GM19025 (cell line): ENCODE measurements at regions not wholly inside any gene's neighbourhood (a gene's known extent, or its start where the extent isn't known, plus 50 kb on each side); places are given as distances from the start of the nearest gene placed in this dataset.
A peak's percentile ranks its signal among the peaks of the same experiment; 100 is the strongest.

Experiments
- ATAC-seq: cut with Tn5 transposase; IDR thresholded peaks from one replicate; pipeline ENCODE4 v1.9.1; 2021; ENCODE audit warnings: mild to moderate bottlenecking, low read depth, moderate library complexity; ENCODE audit not compliant: unreplicated experiment

DNA sequence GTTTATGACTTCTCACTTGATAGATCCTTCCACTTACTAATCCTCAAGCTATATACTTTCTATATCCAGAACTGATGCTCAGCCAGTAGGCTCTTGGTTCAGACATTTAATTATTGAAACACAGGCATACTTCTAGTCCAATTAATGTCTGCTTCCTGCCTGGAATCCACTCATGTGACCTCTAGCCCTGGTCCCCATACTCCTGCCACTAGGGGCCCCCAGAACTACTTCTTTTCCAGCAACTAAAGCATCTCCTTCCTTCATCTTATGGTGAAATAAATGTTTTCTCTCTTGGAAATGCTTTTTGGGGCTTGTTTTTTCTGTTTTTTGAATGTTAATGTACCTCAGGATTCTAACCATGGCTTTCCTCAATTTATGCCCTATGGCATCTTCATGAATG is 527.6 kb downstream of the SATB2 start:
- ATAC-seq, result no peak

GRCh38 chr2:198928026-198928425 is 529.7 kb downstream of the SATB2 start:
- ATAC-seq, result no peak

DNA sequence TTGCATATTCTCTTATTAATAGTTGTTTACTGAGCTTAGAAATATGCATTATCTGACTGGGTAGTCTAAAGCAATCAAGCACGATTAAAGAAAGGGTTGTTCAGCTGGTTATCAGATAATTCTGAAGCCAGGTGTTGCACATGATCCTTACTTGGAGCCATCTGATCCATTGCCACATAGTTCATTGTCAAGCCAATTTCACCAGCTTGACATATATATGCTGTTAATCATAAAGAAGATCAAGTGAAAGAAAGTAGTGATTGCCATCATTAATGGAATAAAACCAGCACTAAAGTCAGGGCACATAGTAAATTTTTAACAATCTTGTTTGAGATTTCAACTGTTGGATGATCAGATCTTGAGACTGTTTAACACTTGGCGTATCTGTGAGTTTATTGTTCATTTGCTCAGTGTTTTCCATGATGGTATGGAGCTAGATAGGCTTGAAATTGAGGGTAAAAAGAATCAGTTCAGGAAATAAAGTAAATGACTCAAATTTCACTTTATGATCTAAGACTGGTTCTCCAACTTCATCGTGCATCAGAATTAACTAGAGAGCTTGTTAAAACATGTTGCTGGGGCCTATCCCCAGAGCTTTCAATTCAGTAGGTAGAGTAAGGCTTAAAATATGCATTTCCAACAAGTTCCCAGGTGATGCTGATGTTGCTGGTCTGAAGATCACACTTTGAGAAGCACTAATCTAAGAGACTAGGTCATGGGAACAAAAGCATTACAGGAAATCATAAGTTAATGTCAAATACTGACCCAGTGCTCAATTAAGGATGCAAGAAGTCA is 539.6 kb downstream of the SATB2 start:
- ATAC-seq, result no peak

- ATAC-seq, result no peak
These were observed 540.5 kb downstream of the SATB2 start for GRCh38 chr2:198917275-198917674.

DNA sequence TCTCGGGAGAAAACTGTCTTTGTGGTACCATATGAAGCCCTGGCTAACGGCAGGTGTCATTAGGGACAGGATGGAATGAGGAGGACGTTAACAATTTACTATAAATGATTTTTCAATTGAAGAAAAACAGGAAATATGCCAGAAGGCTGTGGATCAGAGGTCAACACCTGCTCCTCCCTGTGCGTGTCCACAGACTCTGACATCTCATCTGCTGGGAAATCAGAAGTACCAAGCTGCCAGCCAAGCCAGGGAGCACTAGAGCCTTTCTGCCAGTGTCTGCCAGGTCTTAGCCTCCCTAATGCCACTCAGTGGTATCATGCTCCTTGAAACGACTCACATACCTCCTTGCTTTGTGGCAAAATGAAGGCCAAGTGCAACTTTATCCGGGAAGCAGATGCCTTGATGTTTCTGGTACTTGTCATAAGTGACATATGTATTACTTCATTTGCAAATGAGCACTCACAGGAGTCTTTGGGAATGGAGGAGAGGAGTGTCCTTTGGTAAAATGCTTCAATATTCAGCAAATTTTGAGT is 541.1 kb downstream of the SATB2 start:
- no peak for ATAC-seq

DNA sequence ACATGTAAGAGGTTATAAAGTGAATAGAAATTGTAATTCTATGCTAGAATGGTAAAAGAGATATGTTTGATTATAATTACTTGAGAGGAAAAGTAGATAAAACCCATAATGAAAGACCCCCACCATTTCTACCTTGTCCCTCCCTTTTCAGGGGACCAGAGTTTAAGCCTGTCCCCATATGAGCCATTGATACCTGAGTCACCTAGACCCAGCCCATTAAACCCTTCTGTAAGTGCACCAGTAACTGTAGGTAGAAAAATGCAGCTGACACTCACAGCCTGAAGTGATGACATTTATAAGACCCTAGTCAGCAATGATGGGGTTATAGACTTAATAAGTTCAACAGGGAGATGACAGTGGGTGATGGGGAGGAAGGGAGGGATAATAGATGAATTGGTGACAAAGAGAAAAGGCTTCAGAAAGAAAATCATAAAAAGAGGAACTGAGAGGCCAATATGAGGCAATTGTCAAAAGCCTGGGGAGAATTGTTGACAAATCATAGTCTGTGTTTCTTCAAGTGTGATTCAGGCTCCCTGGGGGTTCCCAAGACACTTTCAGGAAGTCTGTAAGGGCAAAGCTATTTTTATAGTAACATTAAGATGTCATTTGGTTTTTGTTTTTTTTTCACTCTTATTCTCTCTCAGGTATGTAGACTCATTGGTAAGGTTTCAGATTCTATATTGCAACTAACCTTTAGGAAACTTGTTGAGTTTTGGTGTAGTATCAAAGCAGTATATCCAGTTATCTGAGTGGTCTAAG is 544.2 kb downstream of the SATB2 start:
- peak; percentile 97 for ATAC-seq

DNA sequence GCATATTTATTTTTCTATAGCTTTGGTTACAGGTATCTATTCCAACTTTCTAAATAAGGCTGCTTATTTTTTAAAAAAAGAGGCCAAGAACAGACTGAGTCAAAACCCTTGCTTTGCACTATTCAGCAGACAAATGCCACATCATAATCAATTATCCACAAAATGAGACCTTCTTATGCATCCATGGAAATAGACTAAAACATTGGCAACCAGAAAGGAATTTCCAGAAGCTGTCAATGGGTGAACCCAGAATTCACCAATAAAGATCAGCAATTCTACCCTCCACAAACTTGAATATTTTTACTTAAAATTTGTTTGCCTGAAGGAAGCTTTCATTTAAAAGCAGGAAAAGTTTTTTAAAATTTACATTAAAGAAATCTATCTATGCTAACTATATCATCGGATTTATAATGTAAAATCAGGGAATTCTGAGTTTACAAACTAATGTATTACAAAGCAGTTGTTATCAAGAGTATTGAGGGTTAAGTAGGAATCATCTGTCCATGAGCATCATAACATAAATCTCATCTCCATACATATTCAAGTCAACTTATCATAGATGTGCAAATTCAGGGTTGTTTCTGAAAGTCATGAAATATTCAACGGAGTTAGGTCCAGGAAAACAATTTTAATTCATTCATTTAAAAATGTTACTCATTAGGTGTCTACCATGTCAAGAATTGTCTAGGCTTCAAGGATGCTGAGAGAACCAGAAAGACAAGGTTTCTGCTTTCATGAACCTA is 548.0 kb downstream of the SATB2 start:
- no peak for ATAC-seq

GRCh38 chr2:198905881-198906612 is 551.7 kb downstream of the SATB2 start:
- peak; percentile 52 for ATAC-seq

GRCh38 chr2:198901894-198902293 is 555.8 kb downstream of the SATB2 start:
- ATAC-seq, result no peak

DNA sequence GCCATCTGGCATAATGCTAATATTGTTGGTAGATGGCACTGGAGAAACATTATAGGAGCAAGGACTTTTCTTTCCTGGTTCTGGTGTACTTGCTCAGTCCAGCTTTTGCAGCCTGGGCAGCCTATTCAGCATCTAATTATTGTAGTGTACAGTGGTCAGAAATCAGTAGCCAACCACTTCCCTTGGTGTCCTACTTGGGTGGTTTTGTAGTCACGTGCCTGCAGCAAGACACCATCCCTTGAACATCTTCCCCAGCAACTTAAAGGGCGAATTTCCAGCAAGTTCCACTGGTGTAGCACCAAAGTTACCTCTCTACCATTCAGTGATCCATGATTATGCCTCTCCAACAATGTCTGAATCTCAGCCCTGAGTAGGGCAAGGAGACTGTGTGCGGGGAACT is 557.6 kb downstream of the SATB2 start:
- no peak for ATAC-seq

DNA sequence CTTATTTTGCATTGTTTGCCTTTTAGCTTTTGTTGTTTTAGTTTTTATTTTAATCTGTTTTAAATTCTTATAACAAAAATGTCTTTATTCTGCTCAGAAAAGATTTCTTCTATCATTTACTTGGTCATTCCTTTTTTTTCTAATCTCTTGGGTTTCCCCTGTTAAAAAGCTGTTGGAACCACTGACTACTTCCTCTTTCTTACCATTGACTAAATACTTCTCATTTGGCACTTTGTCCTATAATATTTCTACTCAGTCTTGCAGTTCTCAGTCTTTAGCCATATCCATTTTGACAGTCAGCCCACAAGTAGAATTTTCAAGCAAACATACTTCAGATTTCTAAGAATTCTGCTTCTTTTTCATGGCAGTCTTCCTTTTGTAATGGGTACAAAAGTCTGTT is 567.2 kb downstream of the SATB2 start:
- ATAC-seq, result peak; percentile 68

- no peak for ATAC-seq
These were observed 574.1 kb downstream of the SATB2 start for GRCh38 chr2:198883604-198884003.

- no peak for ATAC-seq
These were observed 576.8 kb downstream of the SATB2 start for GRCh38 chr2:198880986-198881385.

DNA sequence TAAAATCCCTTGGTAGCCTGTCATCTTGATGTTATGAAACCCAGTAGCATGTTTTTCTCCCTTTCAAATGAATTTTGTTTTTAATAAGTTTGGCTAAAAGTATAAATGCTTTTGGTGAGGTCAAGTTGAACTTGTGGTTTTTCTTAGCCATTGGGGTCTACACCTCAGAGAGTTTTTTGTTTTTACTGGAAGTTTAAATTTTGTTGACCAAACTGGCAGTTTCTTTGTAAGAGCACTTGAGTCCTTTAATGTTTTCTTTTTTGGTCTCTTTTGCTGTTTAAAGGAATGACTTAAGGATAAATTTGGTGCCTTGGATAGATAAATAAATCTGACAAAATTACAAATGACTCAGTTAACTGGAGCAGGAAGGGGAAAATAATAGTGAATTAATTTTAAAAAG is 577.3 kb downstream of the SATB2 start:
- ATAC-seq, result no peak

- no peak for ATAC-seq
These were observed 583.3 kb downstream of the SATB2 start for GRCh38 chr2:198874472-198874858.

GRCh38 chr2:198873503-198874471 is 584.0 kb downstream of the SATB2 start:
- no peak for ATAC-seq

DNA sequence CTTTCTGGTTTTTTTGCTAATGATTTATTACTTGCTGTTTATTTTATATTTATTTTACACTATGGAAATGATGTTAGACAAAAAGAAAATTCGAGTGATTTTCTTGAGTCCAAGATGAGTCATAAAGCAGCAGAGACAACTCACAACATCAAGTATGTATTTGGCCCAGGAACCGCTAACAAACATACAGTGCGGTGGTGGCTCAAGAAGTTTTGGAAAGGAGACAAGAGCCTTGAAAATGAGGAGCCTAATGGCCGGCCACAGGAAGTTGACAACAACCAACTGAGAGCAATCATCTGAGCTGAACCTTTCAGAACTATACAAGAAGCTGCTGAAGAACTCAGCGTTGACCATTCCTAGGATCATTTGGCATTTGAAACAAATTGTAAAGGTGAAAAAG is 594.1 kb downstream of the SATB2 start:
- no peak for ATAC-seq

- no peak for ATAC-seq
These were observed 596.7 kb downstream of the SATB2 start for GRCh38 chr2:198861080-198861479.

- no peak for ATAC-seq
These were observed 600.5 kb downstream of the SATB2 start for GRCh38 chr2:198857246-198857645.
